Neural progenitor cell (in vitro differentiated cells): ENCODE measurements at regions not wholly inside any gene's neighbourhood (a gene's known extent, or its start where the extent isn't known, plus 50 kb on each side); places are given as distances from the start of the nearest gene placed in this dataset.
"Not testable (repeated sequence)": the region's sequence is repeated elsewhere in the genome, so short reads cannot be mapped to it uniquely, and the experiment has no call there.

Source experiments
- CTCF ChIP-seq: fragments of 200-600 bp; sonication (generic); IDR thresholded peaks from 2 replicates; pipeline ENCODE4 v1.5.1; 2017; ENCODE audit warnings: antibody characterized with exemption, mild to moderate bottlenecking
- EZH2phosphoT487 ChIP-seq: fragments of 200-600 bp; sonication (generic); IDR thresholded peaks from 2 replicates; pipeline ENCODE4 v1.6.1; 2017; ENCODE audit warnings: antibody characterized with exemption

- not testable (repeated sequence) for TF ChIP-seq CTCF, EZH2phosphoT487
Measured at GRCh38 chr1:229919488-229919887, 147.6 kb upstream of the GALNT2 start.
